Mononuclear cell (primary cell): ENCODE measurements at regions not wholly inside any gene's neighbourhood (a gene's known extent, or its start where the extent isn't known, plus 50 kb on each side); places are given as distances from the start of the nearest gene placed in this dataset.

Source experiments
- H3K27me3 ChIP-seq: 2 replicates; pipeline ENCODE4 v1.6.0; 2011; ENCODE audit warnings: low read length, control low read depth; ENCODE audit not compliant: insufficient read depth
- H3K4me1 ChIP-seq: 2 replicates; pipeline ENCODE4 v1.5.1; 2011; ENCODE audit warnings: mild to moderate bottlenecking, low read length, control low read depth; ENCODE audit not compliant: insufficient read depth
- H3K4me3 ChIP-seq: 2 replicates; pipeline ENCODE4 v1.5.1; 2011; ENCODE audit warnings: mild to moderate bottlenecking, low read length, moderate library complexity
- H3K9me3 ChIP-seq: 2 replicates; pipeline ENCODE4 v1.5.1; 2011; ENCODE audit warnings: low read depth, mild to moderate bottlenecking, control low read depth, low read length

DNA sequence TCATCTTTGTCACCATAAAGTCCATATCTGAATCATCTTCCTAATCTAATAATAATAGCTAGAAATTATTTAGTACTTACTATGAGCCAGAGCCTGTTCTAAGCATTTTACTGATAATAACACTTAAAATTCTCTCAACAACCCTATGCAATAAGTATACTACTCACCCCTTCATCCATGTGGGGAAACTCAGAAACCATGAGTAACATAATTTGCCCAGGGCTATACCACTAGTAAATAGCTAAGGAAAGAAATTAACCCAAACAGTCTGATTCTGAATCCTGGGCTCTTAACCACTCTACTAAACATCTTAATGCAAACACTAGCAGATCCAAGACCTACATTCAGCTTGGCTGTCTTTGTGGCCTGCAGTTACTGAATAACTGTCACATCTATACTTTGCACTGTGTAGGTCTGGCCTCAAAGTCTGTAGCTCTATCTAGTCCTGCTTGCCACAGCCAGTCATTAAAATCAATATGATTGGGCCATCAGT, 394.8 kb upstream of the ESRRG start:
- Histone ChIP-seq H3K4me1 (no peaks in the 10 kb centered on the region), H3K27me3 (no peaks in the 10 kb centered on the region), H3K9me3 (no peaks in the 10 kb centered on the region), H3K4me3 (no peak overlapping the region)

DNA sequence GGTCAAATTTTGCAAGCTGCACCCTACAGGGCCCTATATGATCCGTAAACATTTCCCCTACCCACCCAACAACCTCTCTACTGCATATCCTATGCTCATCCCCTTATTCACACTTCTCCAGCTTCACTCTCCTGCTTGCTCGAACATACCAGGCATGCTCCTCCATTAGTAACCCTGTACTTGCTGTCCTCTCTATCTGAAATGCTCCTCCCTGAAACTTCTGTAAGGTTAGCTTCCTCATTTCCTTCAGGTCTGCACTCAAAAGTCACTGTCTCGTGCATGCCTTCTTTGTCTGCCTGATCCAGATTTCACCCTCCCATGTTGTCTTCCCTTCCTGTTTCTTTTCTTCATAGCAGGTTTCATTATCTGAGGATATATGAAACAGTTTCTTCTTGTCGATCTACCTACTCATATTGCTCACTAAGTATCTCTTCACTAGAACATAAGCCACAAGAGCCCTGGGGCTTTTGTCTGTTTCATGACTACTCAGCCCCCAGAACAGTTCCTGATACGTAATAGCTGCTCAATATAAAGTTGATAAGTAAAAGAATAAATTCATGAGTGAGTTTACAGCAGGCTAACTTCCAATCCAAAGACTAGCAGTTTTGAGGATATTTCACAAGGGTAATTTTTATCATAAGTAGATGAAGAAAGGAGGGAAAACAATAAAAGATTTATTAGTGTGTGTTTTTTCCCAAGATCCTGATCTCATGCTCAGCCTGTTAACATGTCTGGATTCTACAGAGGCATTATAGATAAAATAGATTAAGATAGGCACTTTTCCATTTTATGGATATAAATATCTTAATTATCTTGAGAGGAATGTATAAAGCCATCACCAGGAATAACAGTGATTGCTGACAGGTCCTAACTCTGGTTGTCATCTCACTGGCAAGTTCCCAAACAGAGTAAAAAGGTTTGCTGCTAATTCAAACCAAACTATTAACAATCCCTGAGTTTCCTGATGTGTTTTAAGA, 392.5 kb upstream of the ESRRG start:
- Histone ChIP-seq H3K4me1 (no peaks in the 10 kb centered on the region), H3K27me3 (no peaks in the 10 kb centered on the region), H3K9me3 (no peaks in the 10 kb centered on the region), H3K4me3 (no peak overlapping the region)

DNA sequence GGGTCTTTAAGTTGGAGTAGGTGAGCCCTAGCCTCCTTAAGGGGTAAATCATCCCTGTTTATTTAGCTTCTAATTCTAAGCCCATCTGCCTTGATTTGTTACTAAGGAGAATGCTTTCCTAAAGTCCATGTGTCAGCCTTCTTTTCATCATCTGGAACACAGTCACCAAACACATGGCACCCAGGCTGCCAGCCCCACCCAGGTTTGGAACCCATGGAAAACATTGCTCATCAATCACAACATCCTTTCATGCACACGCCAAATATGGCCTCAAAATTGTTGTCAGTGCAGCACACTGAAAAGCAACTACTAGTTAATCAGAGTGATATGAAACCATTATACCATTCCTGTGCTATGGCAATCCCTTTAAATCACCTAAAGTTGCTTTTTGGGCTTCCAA, 386.7 kb upstream of the ESRRG start:
- Histone ChIP-seq H3K27me3 (no peaks in the 10 kb centered on the region), H3K9me3 (no peaks in the 10 kb centered on the region), H3K4me3 (no peak overlapping the region), H3K4me1 (no peaks in the 10 kb centered on the region)

DNA sequence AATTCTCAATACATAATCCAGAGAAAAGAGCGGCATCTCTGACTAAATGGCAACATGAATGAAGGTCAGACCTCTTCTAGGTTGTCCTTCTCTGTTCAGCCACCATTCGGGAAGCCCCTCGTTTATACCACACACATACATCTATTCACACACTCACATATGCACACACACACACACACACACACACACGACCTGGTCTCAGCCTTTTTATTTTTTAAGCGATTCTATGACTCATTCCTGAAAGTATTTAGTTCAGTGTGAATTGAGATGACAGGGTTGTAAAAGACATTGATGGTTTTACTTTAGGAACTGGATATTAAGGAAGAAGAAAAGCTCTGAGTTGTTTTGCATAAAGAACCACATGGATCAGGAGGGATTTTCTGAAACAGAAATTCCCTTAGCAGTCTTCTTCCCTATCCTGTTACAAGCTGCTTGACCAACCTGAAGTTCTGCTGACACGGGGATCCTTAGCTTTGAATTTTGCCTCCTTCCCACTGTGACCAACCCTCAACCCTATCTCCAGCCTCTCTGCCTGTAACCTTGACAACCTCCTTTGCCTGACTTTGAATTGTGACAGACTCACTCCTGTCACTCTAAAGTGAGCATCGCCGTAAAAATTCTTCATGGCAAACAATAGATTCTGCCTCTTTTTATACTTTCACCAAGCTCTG, 383.1 kb upstream of the ESRRG start:
- Histone ChIP-seq H3K4me1 (no peaks in the 10 kb centered on the region), H3K27me3 (no peaks in the 10 kb centered on the region), H3K4me3 (no peak overlapping the region), H3K9me3 (no peaks in the 10 kb centered on the region)

DNA sequence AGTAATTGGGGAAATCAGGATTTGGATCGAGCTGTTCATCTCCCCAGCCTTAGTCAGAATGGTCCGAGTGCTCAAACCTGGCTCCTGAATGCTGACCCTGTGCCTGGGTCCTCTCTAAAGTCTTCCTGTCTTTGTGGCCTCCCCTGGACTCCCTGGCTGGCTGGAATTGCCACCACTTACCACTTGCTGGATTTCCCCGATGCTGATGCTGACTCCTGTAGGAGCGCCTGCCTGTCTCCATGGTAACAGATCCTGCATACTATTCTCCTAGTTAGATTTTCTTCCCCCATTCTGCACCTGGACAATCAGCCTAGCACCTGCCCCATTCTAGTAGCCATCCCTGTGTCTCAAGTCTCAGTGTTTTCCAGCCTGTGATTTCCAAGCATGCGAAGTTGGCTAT, 382.2 kb upstream of the ESRRG start:
- no peaks in the 10 kb centered on the region for H3K4me1 ChIP-seq
- no peaks in the 10 kb centered on the region for H3K9me3 ChIP-seq
- H3K4me3 ChIP-seq: no peak overlapping the region
- no peaks in the 10 kb centered on the region for H3K27me3 ChIP-seq

DNA sequence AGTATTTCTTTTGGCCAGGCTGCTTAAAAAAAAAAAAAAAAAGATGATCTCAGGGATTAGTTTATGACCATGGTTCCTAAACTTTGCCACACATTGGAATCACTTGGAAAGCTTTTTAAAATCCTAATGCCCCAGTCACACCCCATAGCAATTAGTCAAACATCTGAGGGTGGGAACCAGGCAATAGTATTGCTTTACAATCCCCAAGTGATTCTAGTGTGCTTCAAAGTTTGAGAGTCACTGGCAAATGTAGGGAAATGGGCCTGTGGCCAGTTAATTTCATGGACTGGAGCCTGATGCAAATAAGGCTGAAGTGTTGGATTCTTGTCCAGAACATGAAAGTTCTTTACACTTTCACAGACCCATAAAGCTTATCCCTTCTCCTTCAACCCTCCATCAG, 374.6 kb upstream of the ESRRG start:
- H3K9me3 ChIP-seq: no peaks in the 10 kb centered on the region
- H3K27me3 ChIP-seq: no peaks in the 10 kb centered on the region
- H3K4me1 ChIP-seq: no peaks in the 10 kb centered on the region
- H3K4me3 ChIP-seq: no peak overlapping the region

DNA sequence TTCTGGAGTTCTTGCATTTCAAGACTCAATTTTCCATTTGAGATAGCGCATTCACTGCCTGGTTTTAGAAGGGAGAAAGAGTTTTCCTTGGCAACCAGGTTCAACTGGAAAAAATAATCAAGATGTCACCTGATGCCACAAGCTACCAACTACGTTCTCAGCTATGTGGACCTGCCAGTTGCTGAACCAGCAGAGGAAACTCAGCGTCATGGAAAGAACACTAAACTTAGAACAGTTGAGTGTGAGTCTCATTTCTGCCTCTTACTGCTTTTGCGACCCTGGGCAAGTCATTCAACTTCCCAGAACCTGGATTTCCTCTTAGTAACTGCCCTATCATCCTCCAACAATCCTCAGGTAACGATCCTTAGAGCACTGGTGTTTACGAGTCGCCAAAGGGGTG, 373.0 kb upstream of the ESRRG start:
- no peak overlapping the region for H3K4me3 ChIP-seq
- H3K9me3 ChIP-seq: no peaks in the 10 kb centered on the region
- no peaks in the 10 kb centered on the region for H3K27me3 ChIP-seq
- H3K4me1 ChIP-seq: no peaks in the 10 kb centered on the region

DNA sequence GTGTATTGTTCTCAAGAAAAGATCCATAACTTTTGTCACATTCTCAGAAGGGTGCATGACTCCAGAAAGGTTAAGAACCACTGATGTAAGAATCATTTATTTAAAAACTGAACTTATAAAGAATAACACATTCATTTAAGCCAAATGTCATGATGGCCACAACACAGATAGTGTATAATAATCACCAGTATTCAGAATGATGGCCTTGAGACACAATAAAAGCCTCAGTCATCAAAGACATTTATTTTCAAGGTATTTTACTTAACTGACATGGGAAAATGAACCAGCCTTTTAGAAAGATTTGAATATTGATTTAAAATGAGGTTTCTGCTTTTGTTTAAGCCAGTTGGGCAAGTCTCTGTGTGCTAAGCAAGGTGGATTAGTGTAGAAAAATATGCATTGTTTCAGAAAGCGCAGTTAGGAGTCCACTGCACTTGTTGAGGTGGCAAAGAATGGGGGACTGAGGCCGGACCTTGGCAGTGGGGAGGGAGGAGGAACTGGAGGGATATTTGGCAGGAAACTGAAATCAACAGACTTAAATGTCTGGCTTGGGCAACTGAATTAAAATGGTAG, 371.9 kb upstream of the ESRRG start:
- H3K9me3 ChIP-seq: no peaks in the 10 kb centered on the region
- no peak overlapping the region for H3K4me3 ChIP-seq
- no peaks in the 10 kb centered on the region for H3K4me1 ChIP-seq
- peaks cover 7% of the 10 kb centered on the region for H3K27me3 ChIP-seq

DNA sequence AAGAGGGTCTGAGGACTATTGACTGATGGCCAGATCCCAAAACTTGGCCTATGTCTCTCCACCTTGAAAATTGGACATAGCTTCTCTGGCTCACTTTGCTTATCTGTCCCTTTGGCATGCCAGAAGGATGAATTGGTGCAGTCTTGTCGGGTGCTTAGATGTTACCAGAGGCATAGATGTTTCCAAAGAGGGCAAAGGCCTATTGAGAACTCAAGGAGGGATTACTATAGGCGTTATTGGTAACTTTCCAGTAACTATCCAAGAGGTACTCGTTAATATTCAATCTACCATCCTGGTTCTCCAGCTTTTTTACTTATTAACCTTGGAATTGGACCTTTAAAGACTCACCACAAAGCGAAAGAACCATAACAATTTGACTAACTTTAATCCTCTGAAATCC, 368.3 kb upstream of the ESRRG start:
- no peak overlapping the region for H3K4me3 ChIP-seq
- H3K4me1 ChIP-seq: no peaks in the 10 kb centered on the region
- H3K9me3 ChIP-seq: no peaks in the 10 kb centered on the region
- peaks cover 19% of the 10 kb centered on the region for H3K27me3 ChIP-seq

DNA sequence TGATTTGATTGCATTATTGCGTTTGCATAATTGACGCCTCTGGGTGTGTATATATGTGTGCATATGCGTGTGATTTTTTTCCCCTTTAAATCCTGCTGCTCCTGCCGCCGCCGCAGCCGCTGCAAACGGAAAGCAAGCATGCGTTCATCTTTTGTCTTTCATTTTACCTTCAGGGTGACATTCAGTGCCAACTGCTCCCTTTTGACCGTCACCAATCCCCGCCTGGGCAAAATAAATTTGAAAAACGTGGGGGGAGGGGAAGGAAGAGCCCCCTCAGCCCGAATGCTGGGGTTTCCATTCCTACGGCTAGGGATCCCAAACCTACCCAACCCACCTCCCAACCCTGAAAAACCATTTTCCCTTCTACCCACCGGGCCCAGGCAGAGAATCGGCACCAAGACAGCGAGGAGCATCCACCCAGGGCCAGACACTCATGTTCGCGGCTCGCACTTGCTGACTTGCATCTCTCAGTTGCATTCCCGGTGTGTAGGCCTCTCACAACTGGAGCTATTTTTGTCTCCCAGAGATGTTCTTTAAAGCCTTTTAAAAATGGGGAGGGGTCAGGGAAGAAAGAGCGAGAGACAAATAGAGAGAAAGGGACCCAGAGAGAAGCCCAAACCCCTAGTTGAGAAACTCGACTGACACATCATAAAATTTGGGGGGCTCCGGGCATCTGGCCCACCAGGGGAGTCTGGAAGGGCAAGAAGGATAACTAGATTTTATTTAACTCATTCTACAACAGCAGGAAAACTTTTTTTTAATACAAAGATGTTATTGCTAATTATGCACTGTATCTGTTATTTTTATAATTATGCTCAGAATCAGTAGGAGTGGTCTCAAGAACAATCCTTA, 367.1 kb upstream of the ESRRG start:
- Histone ChIP-seq H3K27me3 (peaks cover 19% of the 10 kb centered on the region), H3K4me3 (no peak overlapping the region), H3K4me1 (no peaks in the 10 kb centered on the region), H3K9me3 (no peaks in the 10 kb centered on the region)

DNA sequence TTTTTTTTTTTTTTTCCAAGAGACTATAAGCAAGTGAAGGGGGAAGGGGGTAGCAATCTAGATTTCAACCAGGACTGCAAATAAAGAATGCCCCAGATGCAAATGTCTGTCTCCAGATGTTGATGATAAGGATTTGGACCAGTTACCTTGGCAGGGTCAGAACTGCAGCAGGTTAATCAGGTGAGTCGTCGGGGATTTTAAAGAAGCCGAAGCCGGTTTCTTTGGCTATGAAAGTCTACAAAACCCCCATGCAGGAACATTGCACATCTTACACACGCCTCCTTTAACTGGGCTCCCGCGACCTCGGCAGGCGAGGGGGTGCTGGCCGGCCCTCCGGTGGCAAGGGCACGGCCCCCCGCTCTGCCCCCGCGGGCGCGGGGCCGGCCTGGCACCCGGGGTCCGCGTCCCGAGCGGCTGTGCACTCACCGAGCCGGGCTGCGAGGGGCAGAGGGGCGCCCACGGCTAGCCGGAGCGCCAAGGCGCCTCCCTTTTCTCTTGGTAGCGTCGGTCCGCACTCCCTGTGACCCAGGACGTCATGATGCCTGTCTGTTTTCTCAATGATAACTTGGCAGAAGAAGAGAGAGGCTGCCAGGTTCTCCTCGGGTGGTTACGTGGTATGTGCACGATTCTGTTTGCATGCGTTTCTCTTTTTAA, 366.3 kb upstream of the ESRRG start:
- H3K9me3 ChIP-seq: no peaks in the 10 kb centered on the region
- no peak overlapping the region for H3K4me3 ChIP-seq
- peaks cover 19% of the 10 kb centered on the region for H3K27me3 ChIP-seq
- H3K4me1 ChIP-seq: no peaks in the 10 kb centered on the region

DNA sequence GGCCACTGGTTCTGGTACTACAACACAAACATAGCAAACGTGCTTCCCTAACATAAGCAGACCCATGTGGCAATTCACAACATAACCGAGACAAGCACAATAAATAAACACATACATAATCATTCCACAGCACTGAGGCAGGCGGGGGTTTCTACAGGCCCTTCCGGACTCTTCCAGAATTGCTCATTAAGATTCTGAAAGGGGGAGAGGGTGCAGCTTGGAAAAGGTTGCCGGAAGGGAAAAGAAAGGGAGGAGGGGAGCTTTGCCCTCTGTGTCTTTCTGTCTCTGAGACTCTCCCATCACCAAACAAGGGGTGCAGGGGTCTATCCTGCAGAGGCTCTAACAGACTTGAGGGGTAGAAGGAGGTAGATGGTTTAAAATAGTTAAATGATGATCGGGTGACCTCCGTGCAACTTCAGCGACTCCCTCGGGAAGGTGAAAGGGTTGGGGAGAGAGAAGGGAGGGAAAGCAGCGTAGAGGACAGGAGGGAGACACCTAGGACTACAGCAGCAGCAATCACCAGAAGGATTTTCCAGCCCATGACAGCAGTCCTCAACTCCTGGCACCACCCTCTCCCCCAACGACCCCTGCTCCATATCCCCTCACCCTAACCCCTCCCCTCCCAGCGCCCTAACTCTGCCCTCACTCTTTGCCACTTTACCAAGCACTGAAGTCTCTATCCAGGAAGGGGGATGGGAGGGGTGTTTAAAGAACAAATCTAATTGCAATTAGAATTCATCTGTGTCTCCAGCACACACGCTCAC, 365.5 kb upstream of the ESRRG start:
- Histone ChIP-seq H3K4me3 (no peak overlapping the region), H3K4me1 (no peaks in the 10 kb centered on the region), H3K27me3 (peaks cover 19% of the 10 kb centered on the region), H3K9me3 (no peaks in the 10 kb centered on the region)

DNA sequence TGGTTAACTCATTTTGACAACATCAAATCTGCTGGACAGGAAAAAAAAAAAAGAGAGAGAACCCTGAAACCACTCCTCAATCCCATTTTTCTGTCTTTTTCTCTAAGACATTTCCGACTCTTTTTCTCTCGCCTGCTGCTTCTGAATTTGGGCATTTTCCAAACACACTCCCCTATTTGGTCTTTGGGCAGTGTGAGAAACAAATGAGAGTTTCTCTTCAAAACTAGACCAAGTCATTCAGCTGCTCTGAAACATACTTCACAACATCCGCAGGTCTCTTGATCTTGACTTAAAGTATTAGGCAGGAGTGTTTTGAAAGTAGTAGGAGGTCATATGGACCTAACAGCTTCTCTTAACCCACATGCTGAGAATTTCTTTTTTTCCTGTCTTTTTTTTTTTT, 364.8 kb upstream of the ESRRG start:
- no peak overlapping the region for H3K4me3 ChIP-seq
- no peaks in the 10 kb centered on the region for H3K4me1 ChIP-seq
- peaks cover 19% of the 10 kb centered on the region for H3K27me3 ChIP-seq
- H3K9me3 ChIP-seq: no peaks in the 10 kb centered on the region

DNA sequence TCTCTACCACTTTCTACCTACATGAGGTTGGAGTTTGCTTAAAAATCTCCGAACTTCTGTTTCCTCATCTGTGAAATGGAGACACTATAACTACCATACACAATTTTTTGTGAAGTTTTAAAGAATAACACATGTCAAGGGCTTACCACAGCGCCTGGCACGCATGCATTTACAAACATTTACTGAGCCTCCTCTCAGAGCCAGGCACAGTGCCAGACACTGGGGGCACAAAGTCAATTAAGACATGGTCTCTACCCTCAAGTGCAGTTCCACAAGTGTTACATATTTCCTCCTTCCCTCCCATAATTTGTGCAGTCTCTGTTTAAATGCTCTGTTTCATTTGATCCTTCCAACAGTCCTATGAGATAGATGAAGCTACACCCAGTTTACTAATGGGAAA, 356.4 kb upstream of the ESRRG start:
- no peaks in the 10 kb centered on the region for H3K27me3 ChIP-seq

More for the DNA sequence above, 356.4 kb upstream of the ESRRG start:
- Histone ChIP-seq H3K4me1 (no peaks in the 10 kb centered on the region), H3K9me3 (no peaks in the 10 kb centered on the region), H3K4me3 (no peak overlapping the region)
